ENCODE measurements at regions not wholly inside any gene's neighbourhood (a gene's known extent, or its start where the extent isn't known, plus 50 kb on each side); places are given as distances from the start of the nearest gene placed in this dataset.
"Not testable (repeated sequence)": the region's sequence is repeated elsewhere in the genome, so short reads cannot be mapped to it uniquely, and the experiment has no call there.

GRCh38 chr7:6882321-6882721 lies 56.2 kb upstream of the CCZ1B start:
- not testable (repeated sequence) for DNase-seq

DNA sequence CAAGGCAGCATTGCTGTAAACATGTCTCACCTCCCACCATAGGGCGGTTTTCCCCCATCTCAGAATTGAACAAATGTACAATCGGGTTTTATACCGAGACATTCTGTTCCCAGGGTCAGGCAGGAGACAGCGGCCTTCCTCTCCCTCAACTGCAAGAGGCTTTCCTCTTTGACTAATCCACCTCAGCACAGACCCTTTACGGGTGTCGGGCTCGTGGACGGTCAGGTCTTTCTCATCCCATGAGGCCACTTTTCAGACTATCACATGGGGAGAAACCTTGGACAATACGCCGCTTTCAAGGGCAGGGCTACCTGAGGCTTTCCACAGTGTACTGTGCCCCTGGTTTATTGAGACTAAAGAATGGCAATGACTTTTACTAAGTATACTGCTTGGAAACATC lies 57.7 kb upstream of the CCZ1B start:
- not testable (repeated sequence) for DNase-seq

- DNase-seq, result no peak
Measured at GRCh38 chr7:6886198-6886597, 60.1 kb upstream of the CCZ1B start.

- not testable (repeated sequence) for DNase-seq
Measured at GRCh38 chr7:6888267-6889045, 62.4 kb upstream of the CCZ1B start.

DNA sequence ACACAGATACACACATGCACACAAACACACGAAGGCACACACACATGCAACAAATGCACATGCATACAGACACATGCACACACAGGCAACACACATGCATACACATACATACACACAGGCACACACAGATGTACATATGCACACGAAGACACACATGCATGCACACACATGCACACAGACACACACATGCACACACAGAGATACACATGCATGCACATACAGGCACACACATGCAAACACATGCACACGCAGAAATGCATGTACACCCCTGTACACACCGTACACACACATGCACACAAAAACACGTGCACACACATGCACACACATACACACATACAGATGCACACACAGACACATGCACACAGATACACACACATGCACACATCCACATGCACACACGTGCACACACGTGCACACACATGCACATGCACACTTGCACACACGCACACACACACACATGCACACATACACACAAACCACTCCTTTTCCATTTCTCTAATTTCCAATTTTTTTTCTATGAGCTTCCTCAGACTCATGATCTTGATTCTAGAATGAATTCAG lies 63.3 kb upstream of the CCZ1B start:
- DNase-seq, result no peak

- not testable (repeated sequence) for DNase-seq
Measured at GRCh38 chr7:6902097-6902518, 76.0 kb upstream of the CCZ1B start.

DNA sequence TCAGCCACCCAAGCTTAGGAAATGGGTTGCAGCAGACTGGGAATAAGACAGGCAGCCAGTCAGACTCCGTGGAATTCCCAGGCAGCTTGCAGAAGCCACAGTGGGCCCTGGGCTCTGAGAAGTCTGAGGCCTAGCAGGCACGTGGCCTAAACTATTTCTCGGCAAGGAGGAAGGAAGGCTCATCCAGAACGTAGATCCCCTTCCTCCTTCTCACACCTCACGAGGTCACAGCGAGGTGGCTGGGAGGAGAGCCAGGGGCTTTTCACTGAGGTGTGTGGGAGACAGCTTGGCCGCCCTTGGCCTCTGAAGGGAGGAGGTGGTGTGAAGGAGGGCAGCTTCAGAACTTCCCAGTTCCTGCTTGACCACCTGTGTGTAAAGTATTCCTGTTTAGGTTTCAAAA lies 77.2 kb upstream of the CCZ1B start:
- DNase-seq, result not testable (repeated sequence)

DNA sequence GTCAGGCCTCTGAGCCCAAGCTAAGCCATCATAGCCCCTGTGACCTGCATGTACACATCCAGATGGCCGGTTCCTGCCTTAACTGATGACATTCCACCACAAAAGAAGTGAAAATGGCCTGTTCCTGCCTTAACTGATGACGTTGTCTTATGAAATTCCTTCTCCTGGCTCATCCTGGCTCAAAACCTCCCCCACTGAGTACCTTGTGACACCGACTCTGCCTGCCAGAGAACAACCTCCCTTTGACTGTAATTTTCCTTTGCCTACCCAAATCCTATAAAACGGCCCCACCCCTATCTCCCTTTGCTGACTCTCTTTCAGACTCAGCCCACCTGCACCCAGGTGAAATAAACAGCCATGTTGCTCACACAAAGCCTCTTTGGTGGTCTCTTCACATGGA lies 77.7 kb upstream of the CCZ1B start:
- not testable (repeated sequence) for DNase-seq

DNA sequence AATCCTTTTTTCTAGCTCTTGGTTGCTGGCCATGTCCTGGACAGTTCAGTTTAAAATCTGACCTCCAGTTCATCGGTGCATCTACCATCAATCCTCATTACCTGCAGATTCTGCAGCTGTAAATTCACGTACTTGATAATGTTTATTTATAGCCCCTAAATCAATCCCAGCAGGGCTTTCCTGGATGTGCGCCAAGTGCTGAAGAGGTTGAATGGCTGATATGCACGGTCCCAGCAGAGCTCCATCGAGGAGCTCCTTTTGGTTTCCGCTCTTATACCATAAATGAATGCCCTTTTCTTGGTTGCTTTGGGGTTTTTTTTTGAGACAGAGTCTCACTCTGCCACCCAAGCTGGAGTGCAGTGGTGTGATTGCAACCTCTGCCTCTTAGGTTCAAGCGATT lies 91.2 kb upstream of the CCZ1B start:
- DNase-seq, result no peak

GRCh38 chr7:6919169-6919568 lies 93.1 kb upstream of the CCZ1B start:
- not testable (repeated sequence) for DNase-seq

GRCh38 chr7:6924523-6924922 lies 98.4 kb upstream of the CCZ1B start:
- not testable (repeated sequence) for DNase-seq

- DNase-seq, result not testable (repeated sequence)
Measured at GRCh38 chr7:6926193-6927174, 100.4 kb upstream of the CCZ1B start.

GRCh38 chr7:6927643-6928042 lies 101.6 kb upstream of the CCZ1B start:
- not testable (repeated sequence) for DNase-seq

GRCh38 chr7:6929588-6929987 lies 103.5 kb upstream of the CCZ1B start:
- DNase-seq, result not testable (repeated sequence)

DNA sequence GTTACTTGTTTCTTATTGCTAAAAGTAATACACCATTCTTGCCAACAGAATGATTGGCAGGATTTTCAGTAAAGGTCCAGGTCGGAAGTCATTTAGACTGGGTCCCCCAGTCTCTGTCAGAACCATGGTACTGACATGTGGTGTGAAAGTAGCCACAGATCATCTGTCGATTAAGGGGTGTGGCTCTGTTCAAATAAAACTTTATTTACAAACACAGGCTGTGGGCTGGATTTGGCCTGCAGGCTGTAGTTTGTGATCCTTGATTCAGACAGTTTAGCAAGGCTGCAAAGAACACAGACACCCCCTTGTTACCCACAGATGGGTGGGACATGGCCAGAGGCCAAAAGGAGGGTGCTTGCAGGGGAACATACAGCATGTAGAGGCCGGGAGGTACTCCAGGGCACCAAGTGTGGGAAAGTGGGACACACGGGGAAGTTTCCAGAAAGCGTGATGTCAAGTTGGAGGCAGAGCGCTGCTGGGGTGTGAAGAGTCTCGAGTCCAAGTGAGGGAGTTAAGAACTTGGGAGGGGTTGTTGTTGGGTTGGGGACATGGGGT lies 104.1 kb upstream of the CCZ1B start:
- peak; percentile 5 for DNase-seq

DNA sequence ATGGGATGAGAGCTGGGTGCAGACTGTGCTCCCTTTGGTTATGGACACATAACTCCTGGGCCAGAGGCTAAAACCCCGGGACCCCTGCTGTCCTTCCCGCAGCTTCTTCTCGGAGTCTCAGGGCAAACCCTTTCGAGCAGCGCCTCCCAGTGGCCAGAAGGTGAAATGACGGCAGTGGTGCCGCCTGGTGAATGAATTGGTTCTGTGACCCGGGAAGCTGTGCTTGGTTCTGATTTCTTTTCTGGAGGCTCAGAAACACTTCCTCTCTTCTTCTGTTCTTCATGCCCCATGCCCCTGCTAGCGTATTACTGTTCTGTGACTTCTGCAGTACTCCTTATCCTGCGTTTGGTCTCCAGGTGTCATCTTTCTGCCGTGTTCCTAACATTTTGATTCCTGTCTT lies 104.7 kb upstream of the CCZ1B start:
- not testable (repeated sequence) for DNase-seq

- not testable (repeated sequence) for DNase-seq
Measured at GRCh38 chr7:6931456-6931855, 105.4 kb upstream of the CCZ1B start.

DNA sequence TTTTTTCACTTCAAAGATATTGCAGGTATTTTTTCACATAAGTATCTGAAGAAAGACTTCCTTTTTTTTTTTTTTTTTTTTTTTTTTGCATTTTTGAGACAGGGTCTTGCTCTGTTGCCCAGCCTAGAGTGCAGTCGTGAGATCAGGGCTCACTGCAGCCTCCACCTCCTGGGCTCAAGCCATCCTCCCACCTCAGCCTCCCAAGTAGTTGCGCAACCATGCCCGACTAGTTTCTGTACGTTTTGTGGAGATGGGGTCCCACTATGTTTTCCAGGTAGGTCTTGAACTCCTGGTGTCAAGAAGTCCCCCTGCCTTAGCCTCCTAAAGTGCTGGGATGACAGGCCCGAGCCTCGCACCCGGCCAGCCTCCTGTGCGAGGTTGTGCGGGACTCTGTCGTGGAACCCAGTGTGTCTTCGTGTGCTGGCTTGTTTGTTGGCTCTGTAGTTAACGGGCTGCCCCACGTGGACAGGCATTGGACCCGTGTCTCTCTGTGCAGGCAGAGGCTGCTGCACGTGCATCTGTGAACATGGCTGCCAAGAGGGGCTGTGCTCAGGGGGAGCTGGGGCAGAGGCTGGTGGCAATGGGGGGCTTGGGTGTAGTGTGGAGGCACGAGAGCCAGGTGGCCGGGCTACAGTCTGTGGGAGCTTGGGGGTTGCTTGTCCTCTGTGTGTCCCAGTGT lies 108.0 kb upstream of the CCZ1B start:
- DNase-seq, result not testable (repeated sequence)

DNA sequence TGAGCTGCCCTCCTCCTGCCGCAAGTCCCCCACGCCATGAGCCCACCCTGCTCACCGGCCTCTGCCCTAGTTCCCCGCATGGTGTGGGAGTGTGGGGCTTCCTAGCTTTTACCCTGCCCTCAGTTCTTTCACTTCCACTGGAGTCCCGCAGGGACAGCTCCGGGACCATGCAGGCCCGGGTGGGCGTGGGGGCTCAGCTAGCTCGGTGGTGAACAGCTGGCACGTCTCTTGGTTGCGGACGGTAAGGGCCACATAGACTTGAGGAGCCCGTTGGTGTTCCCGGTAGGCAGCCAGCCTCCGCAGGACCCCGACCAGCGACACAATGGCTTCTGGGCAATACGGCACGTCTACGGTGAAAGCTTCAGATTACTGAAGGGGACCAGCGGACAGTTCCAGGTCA lies 108.9 kb upstream of the CCZ1B start:
- DNase-seq, result no peak

DNA sequence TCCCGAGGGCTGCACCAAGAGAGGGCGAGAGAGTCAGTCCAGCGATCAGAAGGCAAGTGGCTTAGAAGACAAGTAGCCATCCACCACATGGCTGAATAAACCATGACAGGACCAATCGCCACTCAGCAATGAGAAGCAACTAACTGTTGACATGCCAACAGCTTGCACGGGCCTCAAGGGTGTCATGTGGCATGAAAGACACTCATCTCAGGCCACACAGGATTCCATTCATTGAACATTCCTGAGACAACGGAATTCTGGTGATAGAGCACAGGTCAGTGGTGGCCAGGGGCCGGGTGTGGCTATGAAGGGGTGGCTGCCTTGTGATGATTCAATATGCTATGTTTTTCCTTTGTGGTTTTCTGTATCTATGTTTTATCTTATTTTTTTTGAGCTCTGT lies 110.6 kb upstream of the CCZ1B start:
- not testable (repeated sequence) for DNase-seq

DNA sequence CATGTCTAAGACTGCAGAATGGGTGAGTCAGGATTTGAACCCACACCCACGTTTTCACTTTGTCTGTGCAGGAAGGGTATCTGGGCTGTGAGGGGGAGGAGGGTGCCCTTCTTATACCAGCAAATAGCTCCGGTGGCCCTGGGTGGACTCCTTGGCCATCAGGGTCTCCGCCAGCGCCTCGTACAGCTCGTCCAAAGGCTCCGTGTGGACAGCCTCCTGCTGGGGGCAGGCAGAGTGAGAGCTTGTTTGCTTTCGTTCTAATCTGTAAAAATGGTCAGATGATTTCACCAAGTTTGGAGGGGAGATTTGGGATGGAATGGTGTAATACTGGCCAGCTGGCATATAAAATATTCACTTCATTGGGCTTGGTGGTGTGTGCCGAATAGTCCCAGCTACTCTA lies 111.7 kb upstream of the CCZ1B start:
- DNase-seq, result not testable (repeated sequence)

- DNase-seq, result peak; percentile 33
Measured at GRCh38 chr7:6938284-6938683, 112.2 kb upstream of the CCZ1B start.
